GM19324 (cell line): ENCODE measurements at regions not wholly inside any gene's neighbourhood (a gene's known extent, or its start where the extent isn't known, plus 50 kb on each side); places are given as distances from the start of the nearest gene placed in this dataset.

ENCODE experiments used
- ATAC-seq: cut with Tn5 transposase; IDR thresholded peaks from one replicate; pipeline ENCODE4 v1.9.1; 2021; ENCODE audit warnings: mild to moderate bottlenecking, moderate library complexity; ENCODE audit not compliant: unreplicated experiment, low FRiP score

DNA sequence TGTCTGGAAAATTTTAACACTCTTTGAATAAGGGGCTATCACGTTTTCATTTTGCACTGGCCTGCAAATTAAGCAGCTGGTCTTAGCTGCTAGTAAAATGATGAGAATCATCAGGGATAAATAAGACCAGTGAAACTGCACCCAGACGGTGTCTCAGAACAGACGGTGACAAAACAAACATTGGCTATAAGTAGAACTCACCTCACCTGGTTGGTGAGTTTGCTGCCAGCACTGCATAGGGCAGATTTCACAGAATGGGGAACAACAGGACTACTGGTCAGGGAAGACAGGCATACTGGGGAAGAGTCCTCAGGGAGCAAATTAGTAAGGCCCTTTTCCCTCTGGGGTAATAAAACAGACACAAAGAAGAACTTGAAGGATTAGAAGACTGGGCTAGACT lies 175.9 kb upstream of the CITED2 start:
- ATAC-seq: no peak

DNA sequence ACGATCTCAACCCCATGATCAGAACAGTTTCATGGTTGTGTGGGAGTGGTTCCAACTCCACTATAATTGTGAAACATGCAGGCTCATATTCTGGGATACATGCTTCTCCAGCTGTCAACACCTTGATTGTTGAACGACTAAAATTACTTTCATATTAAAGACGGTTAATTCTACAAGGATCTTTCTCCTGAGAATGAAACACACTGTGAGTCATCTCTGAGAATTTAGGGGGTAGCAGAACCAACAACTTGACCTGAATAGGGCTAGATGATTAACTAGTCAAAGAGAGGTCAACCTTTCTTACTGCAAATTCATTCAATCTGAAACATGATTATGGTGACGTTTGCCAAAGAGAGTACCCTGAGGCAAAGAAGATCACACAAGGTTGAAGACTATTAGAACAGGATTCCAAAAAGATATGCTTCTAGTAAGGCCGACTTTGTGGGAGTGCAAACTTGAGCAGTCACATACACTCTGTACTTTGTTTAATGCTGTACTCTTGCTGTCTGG lies 175.2 kb upstream of the CITED2 start:
- no peak for ATAC-seq

DNA sequence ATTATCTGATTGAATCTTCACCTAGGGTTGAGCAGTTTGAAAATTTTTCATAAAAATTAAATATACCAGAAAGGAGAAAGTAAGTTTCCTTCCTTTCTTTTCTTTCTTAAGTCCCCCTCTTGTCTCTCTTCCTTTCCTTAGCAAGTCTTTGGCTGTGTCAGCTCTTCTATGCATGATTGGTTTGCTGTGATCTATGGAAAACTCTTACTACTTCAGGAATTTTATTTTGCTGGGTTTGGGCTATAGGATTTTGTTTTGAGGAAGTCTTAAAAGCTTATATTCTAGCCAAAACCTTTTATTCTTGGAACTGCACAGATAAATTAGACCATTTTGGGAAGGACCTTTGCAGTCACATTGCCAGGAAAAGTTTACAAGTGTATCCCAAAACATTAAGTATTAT lies 173.4 kb upstream of the CITED2 start:
- no peak for ATAC-seq

DNA sequence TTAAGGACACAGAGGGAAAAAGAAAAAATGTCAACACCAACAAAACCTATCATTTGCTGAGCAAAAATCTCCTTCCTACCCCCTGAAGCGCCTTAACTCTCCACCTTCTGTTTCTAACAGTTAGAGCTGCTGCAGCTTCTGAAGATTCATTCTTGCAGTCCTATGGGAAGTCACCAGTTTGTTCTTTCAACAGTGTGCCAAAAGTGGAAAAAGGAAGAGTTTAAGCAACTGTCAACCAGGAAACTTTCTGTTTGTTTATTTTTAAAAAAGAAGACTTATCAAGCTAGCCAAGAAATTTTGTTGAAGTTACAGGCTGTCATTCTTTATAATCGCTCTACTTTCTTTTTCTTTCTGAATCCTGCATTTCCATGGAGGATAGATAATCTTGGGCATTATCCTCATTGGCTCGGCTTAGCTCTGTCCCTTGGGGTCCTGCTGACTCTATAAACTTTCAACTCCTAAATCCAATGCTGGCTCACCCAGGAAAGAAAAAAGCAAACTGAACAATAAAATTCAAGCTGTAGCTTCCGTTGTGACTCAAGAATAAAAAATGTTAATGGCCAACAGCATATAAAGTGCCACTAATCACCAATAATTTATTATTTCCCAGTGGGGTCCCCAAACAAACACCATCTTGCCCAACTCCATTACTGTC lies 172.8 kb upstream of the CITED2 start:
- ATAC-seq: no peak

DNA sequence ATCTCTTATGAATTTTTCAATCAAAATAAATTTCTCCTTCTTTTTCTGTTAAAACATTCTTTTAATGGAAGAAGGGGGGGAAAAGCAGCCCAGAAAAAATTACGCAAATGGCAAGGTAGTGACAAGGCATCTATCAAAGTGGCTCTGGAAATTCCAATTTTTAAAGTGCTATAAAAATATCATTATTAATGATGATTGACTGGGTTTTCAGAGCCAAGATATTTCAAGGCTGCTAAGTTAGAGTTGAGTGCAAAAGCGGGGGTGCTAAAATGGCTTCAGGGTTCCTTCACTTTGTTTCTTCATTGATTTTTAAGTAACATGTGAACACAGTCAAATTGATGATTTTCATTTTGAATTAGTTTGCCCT lies 171.6 kb upstream of the CITED2 start:
- no peak for ATAC-seq

DNA sequence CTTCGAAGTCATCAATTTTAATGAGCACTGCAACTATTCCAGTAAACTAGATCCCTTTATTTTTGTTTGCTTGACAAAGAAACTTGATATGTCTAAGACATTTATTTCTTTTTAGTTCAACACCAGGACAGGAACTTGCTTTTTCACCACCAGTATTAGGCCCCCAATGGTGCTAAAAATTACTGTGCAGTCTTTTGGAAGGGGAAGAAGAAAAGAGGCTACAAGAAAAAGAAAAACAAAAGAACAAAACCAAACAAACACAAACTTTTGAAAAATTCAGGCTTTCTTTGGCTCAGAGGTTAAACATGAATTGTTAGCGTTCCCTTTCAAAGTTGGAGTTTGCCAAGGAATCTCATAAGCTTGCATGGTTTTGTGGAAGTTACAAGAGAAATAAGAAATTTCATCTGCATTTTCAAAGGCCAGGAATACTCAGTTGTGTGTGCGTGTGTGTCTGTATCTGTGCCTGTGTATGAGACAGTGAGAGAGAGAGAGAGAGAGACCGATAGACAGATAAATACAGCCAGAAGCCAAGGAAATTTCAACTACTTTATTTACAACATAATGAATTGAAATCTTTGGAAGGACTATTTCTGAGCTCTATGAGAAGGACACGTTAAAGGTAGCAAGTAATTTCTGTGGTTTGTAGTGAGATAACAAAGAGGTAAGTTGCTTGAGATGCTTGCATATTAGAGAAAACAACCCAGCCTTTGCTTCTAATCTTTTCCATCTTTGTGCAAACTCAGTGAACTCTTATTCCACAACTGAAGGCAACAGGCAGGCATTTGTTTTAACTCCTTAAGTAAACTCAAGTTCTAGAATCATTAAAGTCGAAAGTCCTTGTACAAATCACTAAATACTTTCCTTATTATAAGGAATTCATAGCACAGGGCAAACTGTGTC lies 171.0 kb upstream of the CITED2 start:
- no peak for ATAC-seq

DNA sequence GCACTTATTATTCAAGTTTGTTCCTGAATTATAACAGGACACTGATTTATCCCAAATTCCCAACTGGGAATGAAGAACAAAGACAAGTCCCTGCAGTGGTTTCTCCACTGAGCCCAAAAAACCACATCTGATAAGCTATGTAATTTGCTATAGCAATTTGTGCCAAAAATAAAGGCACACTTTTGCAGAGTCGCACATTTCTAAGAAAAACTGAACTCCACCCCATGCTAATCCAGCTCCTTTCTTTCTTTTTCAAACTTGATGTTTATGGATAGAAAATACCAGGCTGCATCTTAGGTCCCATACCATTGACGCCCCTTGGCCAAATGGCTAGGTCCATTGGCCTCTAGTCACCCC lies 170.2 kb upstream of the CITED2 start:
- no peak for ATAC-seq

DNA sequence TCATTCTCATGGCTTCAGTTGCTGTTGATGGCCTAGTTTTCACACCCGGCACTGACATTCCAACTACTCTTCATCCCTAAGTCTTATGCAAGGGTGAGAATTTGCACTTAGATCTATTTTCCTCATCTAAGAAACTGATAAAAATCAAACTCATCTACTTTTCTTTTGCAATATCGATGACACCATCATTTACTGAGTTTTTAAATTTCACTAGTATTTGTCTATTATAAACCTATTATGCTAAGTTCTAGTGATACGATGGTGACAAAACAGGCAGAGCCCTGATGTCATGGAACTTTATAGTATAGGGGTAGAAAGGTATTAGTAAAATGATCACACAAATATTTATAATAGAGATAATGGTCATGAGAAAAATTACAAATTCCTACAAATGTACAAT lies 167.9 kb upstream of the CITED2 start:
- no peak for ATAC-seq

DNA sequence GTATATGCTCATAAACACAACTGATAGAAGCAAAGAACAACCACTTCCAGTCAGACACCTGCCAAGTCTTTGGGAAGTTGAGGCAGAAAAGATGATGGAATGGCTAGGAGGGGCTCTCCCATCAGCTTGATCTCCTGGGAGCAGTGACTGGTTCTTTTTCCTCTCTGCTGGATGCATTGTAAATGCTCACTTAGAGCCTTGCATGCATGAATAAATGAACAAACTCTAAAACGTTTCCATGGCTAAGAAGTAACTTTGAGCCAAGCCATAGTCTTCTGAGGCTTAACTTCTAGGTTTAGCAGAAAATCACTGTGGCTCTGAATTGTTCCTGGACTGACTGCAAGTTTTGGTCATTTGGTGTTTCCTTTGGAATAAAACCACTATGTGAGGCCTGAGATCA lies 166.4 kb upstream of the CITED2 start:
- no peak for ATAC-seq

DNA sequence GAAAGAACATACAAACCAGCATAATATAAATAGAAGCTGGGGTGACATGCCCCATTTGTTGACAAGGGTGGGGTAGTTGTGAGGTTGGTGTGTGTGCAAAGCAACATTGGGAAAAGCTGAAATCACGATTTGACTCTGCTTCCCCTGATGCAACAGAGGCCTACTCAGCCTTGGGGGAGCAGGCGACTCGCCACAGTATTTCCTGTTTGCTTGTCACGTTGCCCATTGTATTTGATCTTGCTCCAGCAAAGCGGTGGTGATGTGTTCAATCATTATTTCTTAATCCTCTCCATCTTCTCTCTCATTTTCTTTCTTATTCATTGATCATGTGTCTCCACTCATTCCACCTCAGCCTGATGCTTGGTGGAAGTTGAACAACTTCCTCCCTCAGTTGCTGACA lies 165.8 kb upstream of the CITED2 start:
- no peak for ATAC-seq

DNA sequence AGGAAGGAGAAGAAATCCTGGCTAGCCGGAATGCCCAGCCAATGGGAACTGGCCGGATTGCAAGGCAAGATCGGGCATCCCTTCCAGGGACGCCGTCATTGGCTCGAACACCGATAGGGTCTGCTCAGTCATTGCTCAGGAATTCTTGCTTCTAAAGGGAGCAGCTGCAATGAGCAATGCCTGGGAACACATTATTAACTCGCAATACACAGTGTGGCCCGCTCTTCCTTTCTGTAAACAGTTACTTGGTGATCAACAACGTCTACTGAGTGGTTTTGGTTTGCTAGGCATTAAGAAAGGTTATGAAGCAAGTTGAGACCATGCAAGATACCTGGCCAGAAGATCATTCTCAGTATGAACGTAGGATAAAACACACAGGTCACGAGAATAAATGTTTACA lies 165.4 kb upstream of the CITED2 start:
- ATAC-seq: no peak

DNA sequence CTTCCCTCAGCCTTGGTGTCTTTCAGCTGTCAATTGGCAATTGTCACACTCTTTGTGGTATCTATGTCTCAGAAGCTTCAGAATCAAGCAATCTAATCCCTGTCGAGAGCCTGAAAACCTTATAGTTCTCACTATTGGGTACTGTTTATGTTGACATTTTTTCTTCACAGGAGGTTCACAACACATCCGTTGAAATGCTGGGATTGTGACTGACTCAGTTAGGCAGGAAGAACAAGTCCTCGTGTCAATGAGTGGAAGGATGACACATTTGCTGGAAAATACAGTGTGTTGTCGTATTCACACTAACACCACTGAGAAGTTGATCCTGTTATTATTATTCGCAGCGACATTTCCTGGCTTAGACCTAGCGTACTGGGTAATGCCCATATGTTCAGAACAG lies 163.9 kb upstream of the CITED2 start:
- no peak for ATAC-seq

DNA sequence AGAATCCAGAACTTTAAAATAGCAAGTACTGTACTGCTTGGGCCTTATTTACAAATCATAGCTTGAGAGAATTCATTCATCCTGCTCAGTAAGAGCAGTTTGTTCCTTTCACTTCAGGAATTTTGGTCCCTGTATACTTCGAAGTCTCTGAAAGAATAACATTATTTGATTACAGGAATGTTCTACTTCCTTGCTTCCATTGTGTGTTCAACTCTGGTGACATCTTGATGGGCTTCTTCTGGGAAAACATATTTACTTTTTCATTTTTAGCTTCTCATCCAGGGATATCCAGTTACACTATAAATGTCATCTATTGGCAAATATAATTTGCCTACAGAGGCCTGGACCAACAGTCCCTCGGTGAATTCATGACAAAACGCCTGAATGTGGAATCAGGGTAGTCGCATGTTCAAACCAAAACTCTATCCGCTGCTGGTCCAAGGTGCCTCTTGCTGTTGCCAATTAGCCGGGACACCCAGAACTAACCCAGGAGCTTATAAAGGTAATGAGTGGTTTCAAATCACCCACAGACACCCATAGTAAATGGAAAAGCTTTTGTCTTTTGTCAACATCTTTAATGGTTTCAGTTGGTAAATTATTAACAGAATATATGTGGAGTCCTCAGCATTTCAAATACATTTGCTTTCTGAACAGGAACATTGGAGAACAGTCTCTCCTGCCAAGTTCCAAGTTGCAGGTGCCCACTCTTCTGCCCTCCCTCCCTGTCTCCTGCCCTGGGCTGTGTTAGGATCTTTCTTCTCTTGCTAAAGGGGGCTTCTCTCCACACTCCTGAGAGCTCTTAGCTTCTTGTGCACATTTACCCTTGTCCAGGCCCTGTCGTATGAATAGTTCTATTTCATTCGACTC lies 162.5 kb upstream of the CITED2 start:
- ATAC-seq: no peak

DNA sequence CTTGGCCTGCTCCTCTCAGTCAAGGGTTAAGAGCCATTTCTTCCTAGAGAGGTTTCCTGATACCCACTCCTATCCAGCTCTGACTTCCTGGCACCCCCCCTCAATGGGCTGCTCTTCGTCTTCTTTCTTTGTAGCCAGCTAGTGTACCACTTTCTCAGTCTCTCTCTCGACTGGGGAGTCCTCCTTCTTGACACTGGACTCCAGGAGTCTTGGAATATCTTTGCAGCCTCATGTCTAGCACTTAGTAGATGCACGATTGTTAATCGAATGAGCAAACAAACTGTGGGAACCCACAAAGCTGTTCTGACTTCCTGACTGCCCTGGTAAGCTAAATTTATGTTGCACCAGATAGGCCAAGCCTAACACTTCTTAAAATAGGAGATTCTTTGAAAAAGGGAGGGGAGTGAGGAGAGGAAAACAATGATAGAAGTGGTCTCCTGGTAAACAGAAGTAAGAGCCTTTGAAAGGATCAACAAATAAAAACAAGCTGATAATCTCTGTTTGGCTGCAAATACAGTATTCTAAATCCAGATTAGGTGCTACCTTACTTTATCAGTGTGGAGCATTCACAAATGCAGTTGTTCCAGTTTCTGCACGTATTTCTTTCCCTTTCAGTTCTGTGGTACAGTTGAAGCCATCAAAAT lies 160.1 kb upstream of the CITED2 start:
- ATAC-seq: no peak

DNA sequence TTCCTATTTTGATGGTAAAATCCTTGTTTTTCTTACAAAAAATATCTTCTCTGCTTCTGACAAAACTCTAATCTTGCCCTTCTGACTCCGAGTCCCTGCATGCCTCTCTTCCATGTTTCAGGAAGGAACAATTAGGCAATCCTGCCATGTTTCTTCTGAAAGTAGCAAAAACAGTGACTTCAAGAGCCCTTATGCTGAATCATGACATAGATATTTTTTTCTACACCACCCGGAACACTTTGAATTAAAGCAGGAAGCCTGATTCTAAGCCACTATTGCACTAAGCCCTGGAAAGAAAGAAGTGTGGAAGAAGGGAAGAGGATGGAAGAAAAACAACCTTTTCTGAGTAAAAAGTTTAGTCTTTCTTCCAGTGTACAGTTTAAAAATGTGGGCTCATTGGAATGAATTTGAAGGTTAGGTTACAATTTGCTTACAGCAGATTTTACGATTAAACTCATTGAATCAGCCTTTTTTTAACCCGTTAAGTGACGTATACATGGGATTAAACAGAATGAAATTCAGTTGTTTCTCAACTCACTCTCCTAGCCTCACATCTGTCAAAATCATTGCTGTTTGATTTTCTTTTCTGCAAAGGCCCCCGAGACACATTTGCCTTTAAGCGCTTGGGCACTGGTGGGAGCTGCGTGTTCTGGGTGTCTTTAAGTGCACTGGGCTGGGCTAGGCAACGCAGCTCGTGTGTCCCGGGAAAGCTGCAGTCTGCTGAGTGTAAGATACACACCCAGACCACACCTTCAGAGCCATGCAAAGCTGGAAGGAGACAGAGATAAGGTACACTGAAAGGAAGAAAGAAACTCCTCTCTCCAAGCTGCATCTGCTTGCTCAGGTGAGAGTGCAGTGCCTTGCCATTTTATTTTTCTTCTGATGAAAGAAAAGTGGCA lies 159.4 kb upstream of the CITED2 start:
- no peak for ATAC-seq

DNA sequence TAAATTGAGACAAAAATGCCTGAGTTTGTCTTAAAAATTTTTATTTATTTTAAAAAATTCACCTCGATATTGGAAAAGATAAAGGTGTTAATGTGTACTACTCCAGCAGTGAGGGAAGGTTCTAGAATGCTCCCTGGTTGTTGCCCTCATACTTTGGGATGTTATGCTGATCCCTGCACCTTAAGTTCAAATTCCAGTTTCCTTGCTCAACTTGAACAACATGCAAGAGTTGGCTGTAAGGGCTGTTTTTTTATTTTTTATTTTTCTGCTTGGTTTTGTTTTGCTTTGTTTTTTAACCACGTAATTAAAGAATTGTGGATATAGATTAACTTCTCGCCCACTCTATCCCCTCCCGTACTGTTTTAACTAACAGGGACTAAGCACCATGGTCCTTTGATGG lies 158.7 kb upstream of the CITED2 start:
- no peak for ATAC-seq

DNA sequence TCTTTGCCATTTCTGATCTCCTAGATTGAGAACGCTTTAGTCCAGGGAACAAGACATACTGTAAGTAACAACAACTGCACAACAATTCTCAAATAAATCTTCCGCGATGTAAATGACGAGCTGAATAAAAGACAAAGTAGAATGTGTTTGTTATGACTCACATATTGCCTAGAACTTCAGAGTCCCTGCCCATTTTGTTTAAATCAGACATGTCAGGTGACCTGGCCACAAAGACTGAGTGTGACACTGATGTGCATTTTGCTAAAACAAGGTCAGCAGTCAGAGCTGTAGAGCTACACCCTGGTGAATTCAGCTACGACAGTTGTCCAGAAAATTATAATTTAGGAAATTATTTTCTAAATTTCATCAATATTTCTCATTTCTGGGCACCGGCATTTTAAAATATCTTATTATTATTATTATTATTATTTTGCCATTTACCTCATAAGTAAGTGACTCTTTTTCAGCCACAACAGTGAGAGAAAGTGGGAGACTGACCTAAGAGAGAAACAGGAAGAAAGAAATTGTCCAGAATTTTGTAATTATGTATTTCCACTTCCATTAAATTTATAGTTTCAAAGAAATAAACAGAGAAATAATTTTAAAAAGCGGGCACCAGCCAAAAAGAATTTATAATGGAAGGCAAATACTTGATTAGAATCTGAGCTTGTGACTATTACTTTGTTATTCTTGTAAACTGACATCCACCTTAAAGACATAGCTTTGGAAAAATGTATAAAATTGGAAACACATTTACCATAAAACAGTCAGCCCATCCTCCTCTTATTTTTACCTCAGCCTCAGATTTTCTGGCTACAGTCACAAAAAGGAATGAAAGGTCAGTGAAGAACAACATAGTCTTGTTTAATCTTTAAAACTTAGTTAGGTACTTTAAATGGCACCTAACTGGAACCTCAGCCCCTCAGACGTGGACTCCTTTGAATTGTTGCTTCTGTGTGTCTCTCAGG lies 157.0 kb upstream of the CITED2 start:
- ATAC-seq: no peak

DNA sequence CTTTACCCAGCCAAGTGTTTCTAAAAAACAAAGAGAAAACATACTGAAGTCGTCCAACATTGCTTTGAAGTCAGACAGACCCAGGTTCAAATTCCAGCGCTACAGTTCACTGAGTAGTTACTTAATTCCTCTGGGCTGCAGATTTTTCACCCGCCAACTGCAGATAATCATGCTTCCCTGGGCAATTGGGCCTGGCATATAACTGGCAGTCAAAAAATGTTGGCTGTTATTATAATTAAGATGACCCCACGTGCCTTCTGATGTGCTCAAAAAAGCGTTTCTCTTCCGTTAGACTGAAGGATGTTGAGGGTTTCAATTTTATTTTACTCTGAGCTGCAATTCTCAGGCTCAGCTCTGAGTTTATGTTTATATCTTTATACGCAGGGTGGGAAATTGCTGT lies 156.1 kb upstream of the CITED2 start:
- no peak for ATAC-seq

DNA sequence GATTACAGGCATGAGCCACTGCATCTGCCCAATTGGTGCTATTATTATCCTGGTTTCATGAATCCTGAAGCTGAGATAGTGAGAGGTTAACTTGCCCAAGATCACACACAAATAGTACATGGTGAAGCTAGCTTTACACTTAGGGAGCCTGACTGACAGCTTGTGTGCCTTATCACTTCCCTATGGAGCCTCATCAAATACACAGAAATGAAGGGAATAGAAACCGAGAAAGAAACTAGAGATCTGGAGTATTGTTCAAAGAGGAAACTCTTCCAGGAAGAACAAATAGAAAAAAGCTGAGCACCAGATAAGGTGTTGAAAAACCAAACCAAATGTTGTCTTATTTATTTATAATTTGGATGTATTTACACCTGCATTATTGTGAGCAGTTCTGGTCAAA lies 155.0 kb upstream of the CITED2 start:
- no peak for ATAC-seq
